H9 (cell line): ENCODE measurements at regions not wholly inside any gene's neighbourhood (a gene's known extent, or its start where the extent isn't known, plus 50 kb on each side); places are given as distances from the start of the nearest gene placed in this dataset.

Experiments used
- DNase-seq: peaks from one replicate; pipeline ENCODE4 v3.0.0-alpha.2; 2017
- H2AFZ ChIP-seq: one replicate; pipeline ENCODE4 v1.6.1; 2013; ENCODE audit warnings: mild to moderate bottlenecking, low read length, control low read depth, moderate library complexity
- H2AK5ac ChIP-seq: 2 replicates; pipeline ENCODE4 v1.6.1; 2013; ENCODE audit warnings: low read length, control low read depth, mixed read lengths; ENCODE audit not compliant: insufficient read length
- H2BK120ac ChIP-seq: one replicate; pipeline ENCODE4 v1.6.1; 2013; ENCODE audit warnings: low read depth, mild to moderate bottlenecking, low read length, control low read depth, inconsistent platforms; ENCODE audit not compliant: poor library complexity, severe bottlenecking
- H2BK12ac ChIP-seq: 2 replicates; pipeline ENCODE4 v1.6.1; 2013; ENCODE audit warnings: low read length, control low read depth, mixed read lengths, low read depth; ENCODE audit not compliant: insufficient read length
- H2BK15ac ChIP-seq: 2 replicates; pipeline ENCODE4 v1.6.1; 2013; ENCODE audit warnings: low read depth, low read length, control low read depth
- H2BK20ac ChIP-seq: one replicate; pipeline ENCODE4 v1.6.1; 2013; ENCODE audit warnings: low read depth, mild to moderate bottlenecking, low read length, control low read depth, inconsistent platforms; ENCODE audit not compliant: poor library complexity, severe bottlenecking
- H2BK5ac ChIP-seq: 2 replicates; pipeline ENCODE4 v1.6.1; 2013; ENCODE audit warnings: low read length, control low read depth, mixed read lengths; ENCODE audit not compliant: insufficient read length
- H3K14ac ChIP-seq: 2 replicates; pipeline ENCODE4 v1.6.1; 2013; ENCODE audit warnings: low read length, control low read depth; ENCODE audit not compliant: insufficient read depth
- H3K18ac ChIP-seq: 2 replicates; pipeline ENCODE4 v1.6.1; 2013; ENCODE audit warnings: low read depth, mild to moderate bottlenecking, mixed read lengths, low read length, control low read depth; ENCODE audit not compliant: insufficient read length
- H3K23ac ChIP-seq: 2 replicates; pipeline ENCODE4 v1.6.1; 2013; ENCODE audit warnings: low read length, control low read depth, mixed read lengths, low read depth; ENCODE audit not compliant: insufficient read length
- H3K23me2 ChIP-seq: 2 replicates; pipeline ENCODE4 v1.6.1; 2013; ENCODE audit warnings: low read depth, mild to moderate bottlenecking, mixed read lengths, low read length, control low read depth; ENCODE audit not compliant: insufficient read length, poor library complexity, severe bottlenecking
- H3K27ac ChIP-seq: 2 replicates; pipeline ENCODE4 v1.5.1; 2013; ENCODE audit warnings: low read length, control low read depth, mixed read lengths, low read depth; ENCODE audit not compliant: insufficient read length
- H3K27me3 ChIP-seq: 2 replicates; pipeline ENCODE4 v1.6.1; 2013; ENCODE audit warnings: low read length, control low read depth, inconsistent platforms; ENCODE audit not compliant: insufficient read depth
- H3K4ac ChIP-seq: 2 replicates; pipeline ENCODE4 v1.6.1; 2013; ENCODE audit warnings: low read depth, mild to moderate bottlenecking, control low read depth, inconsistent platforms, low read length, moderate library complexity
- H3K4me1 ChIP-seq: 2 replicates; pipeline ENCODE4 v1.6.1; 2013; ENCODE audit warnings: low read length, control low read depth, inconsistent platforms; ENCODE audit not compliant: insufficient read depth
- H3K4me2 ChIP-seq: 2 replicates; pipeline ENCODE4 v1.6.1; 2013; ENCODE audit warnings: low read length, control low read depth, mixed read lengths; ENCODE audit not compliant: insufficient read length, insufficient read depth
- H3K56ac ChIP-seq: 2 replicates; pipeline ENCODE4 v1.6.1; 2013; ENCODE audit warnings: low read depth, mild to moderate bottlenecking, mixed read lengths, low read length, control low read depth; ENCODE audit not compliant: insufficient read length
- H3K79me1 ChIP-seq: 2 replicates; pipeline ENCODE4 v1.6.1; 2013; ENCODE audit warnings: low read depth, mild to moderate bottlenecking, moderate library complexity, low read length, control low read depth, inconsistent platforms; ENCODE audit not compliant: insufficient read depth, poor library complexity, severe bottlenecking
- H3K79me2 ChIP-seq: 2 replicates; pipeline ENCODE4 v1.6.1; 2013; ENCODE audit warnings: low read length, control low read depth, inconsistent platforms; ENCODE audit not compliant: insufficient read depth
- H3K9ac ChIP-seq: 2 replicates; pipeline ENCODE4 v1.6.1; 2013; ENCODE audit warnings: low read length, control low read depth, mixed read lengths; ENCODE audit not compliant: insufficient read length; ENCODE audit errors: extremely low read depth
- H3K9me3 ChIP-seq: one replicate; pipeline ENCODE4 v1.6.1; 2013; ENCODE audit warnings: low read depth, low read length, inconsistent platforms; ENCODE audit not compliant: control insufficient read depth
- H3T11ph ChIP-seq: one replicate; pipeline ENCODE4 v1.6.1; 2013; ENCODE audit warnings: mild to moderate bottlenecking, low read length, control low read depth, inconsistent platforms
- H4K20me1 ChIP-seq: one replicate; pipeline ENCODE4 v1.6.1; 2013; ENCODE audit not compliant: control insufficient read depth, insufficient read length, insufficient read depth
- H4K5ac ChIP-seq: 2 replicates; pipeline ENCODE4 v1.6.1; 2013; ENCODE audit warnings: low read depth, mild to moderate bottlenecking, mixed read lengths, low read length, control low read depth; ENCODE audit not compliant: insufficient read length
- H4K8ac ChIP-seq: replicated peaks from 2 replicates; pipeline ENCODE4 v1.6.1; 2013; ENCODE audit warnings: low read length, control low read depth, mixed read lengths, low read depth; ENCODE audit not compliant: insufficient read length
- H4K91ac ChIP-seq: 2 replicates; pipeline ENCODE4 v1.6.1; 2013; ENCODE audit warnings: low read depth, mild to moderate bottlenecking, moderate library complexity, mixed read lengths, low read length, control low read depth; ENCODE audit not compliant: insufficient read length
- H3K27ac Mint-ChIP-seq, 3 experiments: 2 replicates in 2 of 3; 3 replicates in 1 of 3; pipeline ENCODE4 v1.8.0; 2020 to 2021; ENCODE audit warnings: mixed read lengths in 3 of 3, mild to moderate bottlenecking in 1 of 3, moderate library complexity in 1 of 3
- H3K27me3 Mint-ChIP-seq: 2 replicates; pipeline ENCODE4 v1.8.0; 2021; ENCODE audit warnings: low read depth, mild to moderate bottlenecking, moderate library complexity, mixed read lengths
- H3K36me3 Mint-ChIP-seq, 3 experiments: 2 replicates in 2 of 3; 3 replicates in 1 of 3; pipeline ENCODE4 v1.8.0; 2020 to 2021; ENCODE audit warnings: low read depth in 3 of 3, mixed read lengths in 3 of 3; ENCODE audit not compliant: insufficient read depth in 1 of 3
- H3K4me1 Mint-ChIP-seq, 2 experiments: 2 replicates each; pipeline ENCODE4 v1.8.0; 2020; ENCODE audit warnings: mixed read lengths in 2 of 2
- H3K4me3 Mint-ChIP-seq, 2 experiments: 2 replicates in 1 of 2; 3 replicates in 1 of 2; pipeline ENCODE4 v1.8.0; 2020 to 2021; ENCODE audit warnings: mild to moderate bottlenecking in 2 of 2, mixed read lengths in 2 of 2, moderate library complexity in 1 of 2
- H3K9me3 Mint-ChIP-seq, 2 experiments: 2 replicates in 1 of 2; 3 replicates in 1 of 2; pipeline ENCODE4 v1.8.0; 2020; ENCODE audit warnings: mild to moderate bottlenecking in 2 of 2, mixed read lengths in 2 of 2, moderate library complexity in 1 of 2
- CTCF ChIP-seq: fragments of 200-600 bp; sonication (generic); conservative IDR thresholded peaks from 3 replicates; pipeline ENCODE4 v1.8.0; 2021; ENCODE audit warnings: antibody characterized with exemption, mild to moderate bottlenecking
- WGBS: extraction: QIAGEN DNeasy Blood & Tissue Kit; methylation state at CpG from one replicate; pipeline ENCODE4 v1.1.7; 2013; ENCODE audit warnings: missing lambda C conversion rate, low lambda C conversion rate, mixed read lengths; ENCODE audit not compliant: insufficient read length; ENCODE audit errors: extremely low coverage; 5-methylcytosine and 5-hydroxymethylcytosine counted together

- Histone ChIP-seq H4K8ac (no peak overlapping the region), H4K20me1 (no peaks in the 10 kb centered on the region), H3K9me3 (no peaks in the 10 kb centered on the region), H3K23ac (no peak overlapping the region), H3K79me2 (no peaks in the 10 kb centered on the region), H3K23me2 (no peaks in the 10 kb centered on the region), H3K18ac (no peak overlapping the region), H4K5ac (no peak overlapping the region), H2BK5ac (no peak overlapping the region), H3K4me1 (no peaks in the 10 kb centered on the region; the same call in 1 of the 2 replicates), H3K4ac (no peak overlapping the region), H2BK20ac (no peak overlapping the region), H2BK120ac (no peak overlapping the region), H3K9ac (no peak overlapping the region), H3K56ac (no peak overlapping the region), H3K27me3 (no peaks in the 10 kb centered on the region), H3K27ac (no peak overlapping the region), H2AK5ac (no peak overlapping the region), H3K14ac (no peak overlapping the region), H2AFZ (no peak overlapping the region), H3K79me1 (no peaks in the 10 kb centered on the region), H2BK12ac (no peak overlapping the region), H3K4me2 (no peak overlapping the region), H2BK15ac (no peak overlapping the region), H4K91ac (no peak overlapping the region), H3T11ph (no peak overlapping the region)
- Mint-ChIP-seq H3K27ac (peak overlapping the region in 1 of 3 experiments; percentile 30; a peak in 1 of 7 replicates), H3K9me3 (no peaks in the 10 kb centered on the region), H3K27me3 (peaks cover 17% of the 10 kb centered on the region), H3K4me3 (no peak overlapping the region), H3K36me3 (no peaks in the 10 kb centered on the region), H3K4me1 (peaks cover 3 to 7% of the 10 kb centered on the region in 2 experiments; a peak in 3 of 4 replicates)
- DNase-seq: no peak
- no CpG with 5 or more reads among the region's 6 CpGs for WGBS
- no peak for TF ChIP-seq CTCF
Measured at GRCh38 chr9:89928521-89929275, 323.9 kb downstream of the GADD45G start.
